Stimulated activated CD4-positive, alpha-beta T cell treated with anti-CD3 and anti-CD28 coated beads, Interleukin-1b, Interleukin-23, amount 100 ng/mL, for 1 hour (primary cell): ENCODE measurements at regions not wholly inside any gene's neighbourhood (a gene's known extent, or its start where the extent isn't known, plus 50 kb on each side); places are given as distances from the start of the nearest gene placed in this dataset.
"Not testable (repeated sequence)": the region's sequence is repeated elsewhere in the genome, so short reads cannot be mapped to it uniquely, and the experiment has no call there.

Source experiments
- DNase-seq, 2 donors: peaks; one replicate each; pipeline ENCODE4 v3.0.0-alpha.2; 2020; ENCODE audit warnings: low read depth in 2 of 2

DNA sequence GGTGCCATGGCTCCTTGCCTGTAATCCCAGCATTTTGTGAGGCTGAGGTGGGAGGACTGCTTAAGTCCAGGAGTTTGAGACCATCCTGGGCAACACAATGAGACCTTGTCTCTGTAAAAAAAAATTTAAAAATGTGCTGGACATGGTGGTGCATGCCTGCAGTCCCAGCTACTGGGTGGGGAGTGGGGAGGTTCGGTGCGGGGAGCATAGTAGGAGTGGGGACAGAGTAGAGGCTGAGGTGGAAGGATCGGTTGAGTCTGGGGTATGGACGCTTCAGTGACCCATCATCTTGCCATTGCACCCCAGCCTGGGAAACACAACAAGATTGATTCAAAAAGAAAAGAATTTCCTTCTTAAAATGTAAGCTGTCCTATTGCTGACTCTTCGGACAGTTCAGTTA lies 1490.0 kb upstream of the GBE1 start:
- DNase-seq = no peak

DNA sequence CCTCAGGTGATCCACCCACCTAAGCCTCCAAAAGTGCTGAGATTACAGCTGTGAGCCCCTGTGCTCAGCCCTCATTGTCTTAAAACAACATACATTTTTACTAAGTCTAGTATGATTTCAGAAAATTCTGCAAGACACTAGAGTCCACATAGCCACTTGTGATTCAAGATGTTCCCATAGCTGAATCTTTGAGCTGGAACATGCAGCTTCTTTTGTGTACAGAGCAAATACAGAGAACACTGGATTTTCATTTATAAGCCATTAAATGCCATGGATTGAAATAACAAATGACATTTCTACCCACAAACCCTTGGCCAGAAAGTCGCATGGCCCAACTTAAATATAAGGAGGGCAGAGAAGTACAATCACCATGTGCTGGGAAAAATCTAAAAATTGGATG lies 1489.2 kb upstream of the GBE1 start:
- DNase-seq = no peak

DNA sequence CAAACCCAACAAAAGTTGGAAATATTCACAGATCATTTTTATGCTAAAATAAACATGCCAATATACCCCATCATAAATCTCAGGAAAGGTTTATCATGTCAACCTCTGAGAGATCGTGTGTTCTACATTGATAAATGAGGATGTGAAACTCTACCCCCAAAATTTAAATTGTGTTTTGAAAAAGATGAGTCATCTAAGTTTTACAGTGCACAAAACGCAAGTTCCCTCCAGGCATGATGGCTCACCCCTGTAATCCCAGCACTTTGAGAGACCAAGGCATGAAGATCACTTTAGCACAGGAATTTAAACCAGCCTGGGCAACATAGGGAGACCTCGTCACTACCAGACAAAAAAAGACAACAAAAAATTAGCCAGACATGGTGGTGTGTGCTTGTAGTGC lies 1487.0 kb upstream of the GBE1 start:
- no peak for DNase-seq

- DNase-seq = no peak
Observed at GRCh38 chr3:83235180-83235814, 1473.9 kb upstream of the GBE1 start.

DNA sequence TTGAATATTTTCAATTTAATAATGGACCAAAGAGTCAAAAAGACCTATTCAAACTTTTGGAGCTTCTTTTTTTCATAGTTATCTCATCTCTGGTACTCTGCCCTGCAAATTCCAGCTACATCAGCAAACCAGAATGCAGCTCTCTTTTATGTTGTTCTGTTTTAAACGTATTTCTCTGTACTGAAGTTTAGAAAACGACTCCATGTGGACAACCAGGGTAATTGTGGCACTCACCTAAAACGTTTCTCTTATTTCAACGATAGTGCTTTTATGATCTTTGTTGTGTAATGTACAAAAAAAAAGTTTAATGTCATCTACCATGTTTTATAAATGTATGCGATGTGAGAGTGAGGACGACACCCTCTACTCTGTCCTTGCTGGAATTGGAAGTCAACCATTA lies 1472.3 kb upstream of the GBE1 start:
- no peak for DNase-seq

DNA sequence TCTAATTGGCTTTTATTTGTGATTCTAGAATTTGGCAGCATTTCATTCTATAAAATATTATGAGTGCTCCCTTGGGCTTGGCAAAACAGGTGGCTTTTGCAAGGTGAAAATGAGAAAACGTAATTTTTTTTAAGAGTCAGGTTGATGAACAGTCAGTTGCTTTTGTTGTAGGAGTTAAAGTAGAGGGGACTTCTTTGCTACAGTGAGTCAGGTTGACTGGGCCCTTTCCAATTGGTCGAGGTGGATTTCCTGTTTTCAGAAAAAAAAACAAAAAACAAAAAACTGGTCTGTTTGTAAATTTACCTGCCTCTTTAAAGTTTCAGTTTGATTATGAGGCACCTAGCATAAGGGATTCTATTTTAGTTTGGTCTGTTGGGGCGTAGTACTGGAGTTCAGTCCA lies 1469.4 kb upstream of the GBE1 start:
- no peak for DNase-seq

DNA sequence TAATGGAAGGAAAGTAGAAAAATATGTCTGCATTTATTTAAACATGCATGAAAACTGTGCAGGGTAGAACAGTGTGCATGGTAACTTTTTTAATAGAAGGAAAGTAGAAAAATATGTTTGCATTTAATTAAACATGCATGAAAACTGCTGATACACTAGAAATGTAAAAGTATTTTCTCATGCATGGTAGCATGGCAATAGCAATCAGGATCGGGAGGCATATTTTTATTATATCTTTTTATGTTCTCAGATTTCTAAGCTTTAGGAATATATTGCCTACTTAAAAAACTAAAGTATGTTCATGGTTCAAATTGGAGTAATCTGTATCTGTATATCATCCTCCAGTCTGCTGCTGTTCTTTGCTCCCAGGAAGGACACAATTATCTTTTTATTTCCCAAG lies 1468.9 kb upstream of the GBE1 start:
- DNase-seq = no peak

DNA sequence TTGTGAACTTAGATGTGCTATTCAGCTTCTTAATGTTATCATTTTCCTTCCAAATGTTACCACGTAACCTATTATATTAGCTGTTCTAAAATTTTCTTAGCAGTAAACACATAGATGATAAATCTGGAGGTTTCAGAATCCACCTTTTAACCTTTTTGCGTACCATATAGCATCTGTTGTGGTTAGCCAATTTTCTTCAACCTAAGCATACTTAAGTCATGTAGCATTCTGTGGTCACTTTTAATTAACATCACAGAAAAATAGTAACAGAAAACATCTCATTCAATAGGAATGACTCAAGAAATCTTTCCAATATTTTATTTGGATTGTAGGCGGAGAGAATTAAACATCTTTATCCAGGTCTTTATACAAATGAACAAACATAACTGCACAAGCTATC lies 1465.3 kb upstream of the GBE1 start:
- no peak for DNase-seq

GRCh38 chr3:83224101-83224868 lies 1462.8 kb upstream of the GBE1 start:
- no peak for DNase-seq

DNA sequence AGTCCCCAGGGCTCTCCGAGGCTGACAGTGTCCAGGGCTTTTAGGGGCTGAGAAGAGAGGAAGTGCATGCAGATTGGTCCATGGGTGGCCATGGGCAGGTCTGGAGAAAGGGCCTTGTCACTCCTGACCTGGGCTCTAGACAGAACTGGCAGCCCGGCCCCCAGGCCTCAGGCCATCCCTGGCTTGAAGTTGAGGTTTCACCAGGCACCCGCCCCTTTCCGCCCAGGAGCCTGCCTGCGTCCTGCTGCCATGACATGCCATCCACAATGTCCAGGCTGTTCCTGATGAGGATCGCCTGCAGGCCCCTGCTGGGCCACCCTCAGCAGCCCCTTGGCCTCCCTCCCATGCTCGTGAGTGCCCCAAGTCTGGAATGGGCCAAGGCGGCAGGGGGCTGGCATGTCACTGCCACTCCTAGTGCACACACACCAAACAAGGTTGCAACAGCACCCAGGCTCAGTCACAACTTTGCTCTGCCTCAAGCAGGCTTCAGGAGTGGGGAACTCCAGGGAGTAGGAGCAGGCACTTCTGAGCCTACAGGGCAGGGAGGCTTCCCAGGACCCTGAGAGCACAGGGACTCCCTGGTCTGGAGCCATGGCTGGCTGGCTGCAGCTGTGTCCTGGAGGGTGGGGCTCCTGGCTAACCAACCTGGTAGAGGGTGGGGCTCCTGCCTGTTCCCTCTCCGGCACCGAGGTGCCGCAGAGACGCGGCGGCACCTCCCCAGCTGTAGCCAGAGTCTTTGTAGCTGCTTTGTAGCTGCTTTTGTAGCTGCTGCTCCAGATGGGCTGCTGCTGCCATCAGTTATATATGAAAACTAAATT lies 1457.1 kb upstream of the GBE1 start:
- no peak for DNase-seq

- not testable (repeated sequence) for DNase-seq
Observed at GRCh38 chr3:83217595-83218118, 1456.2 kb upstream of the GBE1 start.

- no peak for DNase-seq
Observed at GRCh38 chr3:83216919-83217594, 1455.6 kb upstream of the GBE1 start.

- no peak for DNase-seq
Observed at GRCh38 chr3:83195243-83195642, 1433.8 kb upstream of the GBE1 start.

DNA sequence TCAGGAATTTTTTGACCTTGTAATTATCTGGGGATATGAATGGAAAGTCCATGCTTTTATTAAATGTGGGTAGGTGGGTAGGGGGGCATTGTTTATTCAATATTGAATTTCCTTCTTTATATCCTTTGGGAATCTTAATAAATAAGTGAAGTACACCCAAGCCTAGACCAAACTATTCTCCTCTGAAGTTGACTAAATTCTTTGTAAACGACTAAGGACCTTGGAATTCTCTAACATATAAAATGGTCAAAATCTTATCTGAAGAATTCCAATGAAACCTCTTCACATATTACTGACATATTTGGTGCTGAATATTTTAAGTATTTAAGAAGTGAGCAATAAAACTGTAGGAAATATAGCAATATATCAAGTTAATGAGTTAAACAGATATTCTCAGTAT lies 1432.1 kb upstream of the GBE1 start:
- no peak for DNase-seq

GRCh38 chr3:83189634-83190033 lies 1428.2 kb upstream of the GBE1 start:
- no peak for DNase-seq

DNA sequence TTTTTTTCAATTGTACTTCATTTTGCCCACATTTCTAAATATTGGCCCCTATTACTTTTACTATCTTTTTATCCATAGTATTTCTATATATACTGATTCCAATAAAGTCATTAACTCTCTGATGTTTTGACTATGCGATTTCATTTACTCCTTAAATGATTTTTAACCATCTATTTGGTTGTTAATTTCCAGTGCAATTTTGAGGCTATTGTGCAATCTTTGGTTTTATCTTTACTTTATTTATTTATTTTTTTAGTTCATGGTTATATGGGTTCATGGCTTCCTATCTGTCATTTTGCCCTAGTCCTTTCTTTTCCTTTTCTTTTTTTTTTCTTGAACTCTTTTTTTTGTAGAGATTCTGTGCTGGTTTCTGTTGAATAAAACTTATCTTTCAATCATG lies 1408.0 kb upstream of the GBE1 start:
- no peak for DNase-seq

GRCh38 chr3:83150896-83151295 lies 1389.5 kb upstream of the GBE1 start:
- DNase-seq = no peak

DNA sequence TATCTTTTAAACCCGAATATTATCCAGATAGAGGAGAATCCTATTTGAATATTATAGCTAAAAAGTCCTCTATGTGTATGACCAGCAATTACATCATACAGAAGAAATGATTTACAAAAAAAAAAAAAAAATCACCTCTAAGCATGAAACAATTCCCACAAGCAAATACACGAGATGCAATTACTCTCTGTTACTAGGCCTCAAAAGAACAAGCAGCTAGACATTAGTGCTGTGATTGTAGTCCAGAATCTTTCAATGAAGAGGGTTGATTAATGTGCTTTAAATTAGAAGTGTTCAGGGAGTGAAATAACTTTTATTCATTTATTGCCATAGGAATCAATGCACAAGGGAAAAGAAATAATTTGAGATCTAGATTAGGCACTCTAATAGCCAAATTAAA lies 1379.5 kb upstream of the GBE1 start:
- DNase-seq = no peak

GRCh38 chr3:83131236-83131635 lies 1369.8 kb upstream of the GBE1 start:
- DNase-seq = no peak

GRCh38 chr3:83122774-83123350 lies 1361.4 kb upstream of the GBE1 start:
- DNase-seq = no peak

DNA sequence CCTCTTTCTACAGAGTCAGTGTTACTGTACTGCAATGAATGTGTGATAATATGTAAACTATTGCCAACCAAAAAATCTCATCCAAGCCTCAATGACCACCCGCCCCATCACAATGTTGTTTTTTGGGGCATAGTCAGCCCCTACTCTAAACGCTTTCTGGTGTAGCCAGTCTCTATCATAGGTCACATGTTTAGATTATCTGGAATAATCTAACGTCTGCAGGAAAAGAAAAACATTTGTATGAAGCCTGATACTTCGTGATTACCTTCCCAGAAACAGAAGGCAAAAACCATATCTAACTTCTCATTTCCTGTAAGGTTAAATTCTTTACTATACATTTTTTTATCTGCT lies 1331.8 kb upstream of the GBE1 start:
- DNase-seq = no peak
